ENCODE measurements at regions not wholly inside any gene's neighbourhood (a gene's known extent, or its start where the extent isn't known, plus 50 kb on each side); places are given as distances from the start of the nearest gene placed in this dataset.

DNA sequence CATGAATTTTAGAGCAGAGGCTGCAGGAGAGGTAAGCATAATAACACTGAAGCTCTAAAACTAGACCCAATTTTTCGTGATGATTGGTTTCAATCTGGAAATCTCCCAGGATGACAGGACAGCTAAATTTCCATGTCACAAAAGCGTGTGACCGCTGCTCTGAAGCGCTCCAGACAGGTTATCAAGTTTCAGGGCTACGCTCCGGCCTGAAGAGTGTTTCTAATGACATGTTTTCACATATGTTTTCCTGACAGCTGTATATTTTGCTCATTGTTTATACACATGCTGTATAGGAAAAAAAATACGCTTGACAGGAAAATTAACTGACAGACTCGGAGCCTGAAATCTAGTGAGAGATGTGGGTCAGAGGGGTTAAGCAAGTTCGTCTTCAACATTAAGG is 219.8 kb upstream of the BMPER start:
- Mint-ChIP-seq H3K27ac (no peak overlapping the region), H3K36me3 (peaks cover 3% of the 10 kb centered on the region), H3K9me3 (peaks cover 2% of the 10 kb centered on the region), H3K4me3 (no peak overlapping the region), H3K27me3 (peaks cover 6% of the 10 kb centered on the region), H3K4me1 (ENCODE audit: unreplicated experiment) (peaks cover 15% of the 10 kb centered on the region)
- no peak for DNase-seq (ENCODE audit: extremely low spot score, unreplicated experiment)
- TF ChIP-seq, protein P1, sequence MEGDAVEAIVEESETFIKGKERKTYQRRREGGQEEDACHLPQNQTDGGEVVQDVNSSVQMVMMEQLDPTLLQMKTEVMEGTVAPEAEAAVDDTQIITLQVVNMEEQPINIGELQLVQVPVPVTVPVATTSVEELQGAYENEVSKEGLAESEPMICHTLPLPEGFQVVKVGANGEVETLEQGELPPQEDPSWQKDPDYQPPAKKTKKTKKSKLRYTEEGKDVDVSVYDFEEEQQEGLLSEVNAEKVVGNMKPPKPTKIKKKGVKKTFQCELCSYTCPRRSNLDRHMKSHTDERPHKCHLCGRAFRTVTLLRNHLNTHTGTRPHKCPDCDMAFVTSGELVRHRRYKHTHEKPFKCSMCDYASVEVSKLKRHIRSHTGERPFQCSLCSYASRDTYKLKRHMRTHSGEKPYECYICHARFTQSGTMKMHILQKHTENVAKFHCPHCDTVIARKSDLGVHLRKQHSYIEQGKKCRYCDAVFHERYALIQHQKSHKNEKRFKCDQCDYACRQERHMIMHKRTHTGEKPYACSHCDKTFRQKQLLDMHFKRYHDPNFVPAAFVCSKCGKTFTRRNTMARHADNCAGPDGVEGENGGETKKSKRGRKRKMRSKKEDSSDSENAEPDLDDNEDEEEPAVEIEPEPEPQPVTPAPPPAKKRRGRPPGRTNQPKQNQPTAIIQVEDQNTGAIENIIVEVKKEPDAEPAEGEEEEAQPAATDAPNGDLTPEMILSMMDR (conservative IDR thresholded peaks at IDR 0.05), result no peak

DNA sequence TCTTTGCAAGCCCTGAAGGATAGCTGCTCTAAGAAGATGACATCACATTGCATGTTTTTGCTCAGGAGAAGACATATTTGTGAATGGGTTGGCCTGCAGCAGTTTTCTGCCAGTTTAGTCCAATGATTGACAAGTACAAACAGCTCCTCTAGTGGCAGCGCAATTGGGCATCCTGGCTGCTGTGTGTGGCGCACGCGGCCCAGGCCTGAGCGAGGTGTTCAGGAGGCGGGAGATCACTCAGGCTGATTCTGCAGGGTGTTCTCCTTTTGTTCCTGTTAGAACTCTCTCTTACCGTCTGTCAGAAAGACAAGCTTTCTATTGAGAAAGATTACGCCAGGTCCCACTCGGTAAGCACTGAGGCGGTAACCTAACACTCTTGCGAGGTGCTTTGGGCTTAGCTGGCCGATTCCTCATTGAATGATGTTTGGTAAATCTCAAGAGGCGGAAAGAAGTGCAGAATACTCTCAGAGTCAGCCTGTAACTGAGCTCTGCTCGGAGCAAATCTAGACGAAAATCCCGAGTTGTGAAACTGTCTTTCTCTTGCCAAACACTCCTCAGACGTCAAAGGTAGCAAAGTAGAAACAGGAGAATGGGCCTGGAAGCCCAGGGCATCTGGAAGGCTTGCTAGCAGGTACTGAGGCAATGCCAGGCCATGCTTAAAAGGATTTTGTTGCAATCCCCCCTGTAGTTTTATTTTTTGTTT is 219.2 kb upstream of the BMPER start:
- H3K9me3 Mint-ChIP-seq, result peaks cover 8% of the 10 kb centered on the region

DNA sequence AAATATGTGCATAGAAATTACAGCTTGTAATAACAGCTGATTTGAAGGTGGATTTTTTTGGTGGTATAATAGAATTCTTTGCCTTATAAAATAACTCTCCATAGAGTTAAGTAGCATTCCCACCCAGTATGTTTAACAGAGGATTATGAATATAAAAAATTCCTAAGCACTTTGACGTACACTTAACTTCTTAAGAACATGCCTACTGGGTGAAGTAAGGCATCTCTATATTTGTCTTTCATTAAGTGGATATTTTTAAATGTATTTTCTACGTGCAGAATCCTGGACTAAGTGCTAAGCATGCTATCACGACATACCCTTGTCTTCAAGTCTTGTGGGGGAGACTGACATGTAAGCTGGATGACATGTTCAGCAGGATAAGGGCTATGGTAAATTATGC is 217.7 kb upstream of the BMPER start:
- Mint-ChIP-seq H3K36me3 (peaks cover 8% of the 10 kb centered on the region), H3K4me1 (ENCODE audit: unreplicated experiment) (peaks cover 15% of the 10 kb centered on the region), H3K9me3 (peaks cover 8% of the 10 kb centered on the region), H3K4me3 (no peak overlapping the region), H3K27me3 (peaks cover 11% of the 10 kb centered on the region), H3K27ac (no peak overlapping the region)
- TF ChIP-seq, protein P1 (conservative IDR thresholded peaks at IDR 0.05), result no peak
- no peak for DNase-seq (ENCODE audit: extremely low spot score, unreplicated experiment)

More for the DNA sequence above, 219.2 kb upstream of the BMPER start:
- H3K4me3 Mint-ChIP-seq, result no peak overlapping the region
- no peak for DNase-seq (ENCODE audit: extremely low spot score, unreplicated experiment)
- TF ChIP-seq, protein P1 (conservative IDR thresholded peaks at IDR 0.05), result no peak
- H3K27ac Mint-ChIP-seq, result no peak overlapping the region
- peaks cover 15% of the 10 kb centered on the region for H3K4me1 Mint-ChIP-seq (ENCODE audit: unreplicated experiment)
- H3K27me3 Mint-ChIP-seq, result peaks cover 9% of the 10 kb centered on the region
- H3K36me3 Mint-ChIP-seq, result peaks cover 8% of the 10 kb centered on the region

DNA sequence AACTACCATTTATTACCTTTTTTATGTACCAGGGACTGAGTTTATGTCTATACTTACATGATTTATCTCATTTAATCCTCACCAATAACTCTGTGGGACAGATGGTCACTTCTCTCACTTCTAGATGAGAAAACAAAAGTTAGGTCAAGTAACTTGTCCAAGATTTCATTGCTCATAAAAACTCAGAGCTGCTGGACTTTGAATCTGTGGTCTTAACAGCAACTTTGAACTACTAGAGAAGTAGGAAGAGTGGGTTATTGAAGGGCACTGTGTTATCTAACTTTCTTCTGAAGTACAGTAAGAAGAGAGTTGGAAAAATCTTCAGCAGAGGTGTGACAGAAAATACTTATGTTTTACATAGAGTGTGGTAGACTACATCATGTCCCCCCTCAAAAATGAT is 214.2 kb upstream of the BMPER start:
- H3K36me3 Mint-ChIP-seq, result peaks cover 8% of the 10 kb centered on the region
- TF ChIP-seq, protein P1 (conservative IDR thresholded peaks at IDR 0.05), result no peak
- peaks cover 8% of the 10 kb centered on the region for H3K9me3 Mint-ChIP-seq
- H3K4me1 Mint-ChIP-seq (ENCODE audit: unreplicated experiment), result peaks cover 6% of the 10 kb centered on the region
- DNase-seq (ENCODE audit: extremely low spot score, unreplicated experiment), result no peak
- H3K27me3 Mint-ChIP-seq, result peaks cover 14% of the 10 kb centered on the region
- H3K4me3 Mint-ChIP-seq, result no peak overlapping the region
- no peak overlapping the region for H3K27ac Mint-ChIP-seq

DNA sequence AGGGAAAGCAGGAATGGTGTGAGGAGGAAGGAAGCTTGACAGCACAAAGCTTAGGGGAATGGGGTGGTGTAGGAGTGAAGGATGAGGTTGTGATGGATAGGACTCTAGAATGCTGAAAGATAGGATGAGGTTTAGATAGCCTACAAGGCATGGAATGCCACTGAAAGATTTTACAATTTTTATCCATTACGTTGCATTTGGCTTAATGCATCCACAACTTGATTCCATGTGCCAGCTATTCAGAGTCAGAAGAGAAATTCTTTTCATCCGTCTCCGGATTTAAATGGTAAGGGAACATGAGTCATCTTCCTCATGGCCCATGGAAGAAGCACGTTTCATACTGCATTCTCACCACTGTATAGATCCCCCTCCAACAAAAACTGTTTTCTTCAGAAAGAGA is 212.4 kb upstream of the BMPER start:
- TF ChIP-seq, protein P1 (conservative IDR thresholded peaks at IDR 0.05), result no peak
- Mint-ChIP-seq H3K36me3 (peaks cover 8% of the 10 kb centered on the region), H3K9me3 (peaks cover 8% of the 10 kb centered on the region), H3K4me3 (no peak overlapping the region), H3K4me1 (ENCODE audit: unreplicated experiment) (peaks cover under 1% of the 10 kb centered on the region), H3K27me3 (peaks cover 14% of the 10 kb centered on the region), H3K27ac (no peak overlapping the region)
- no peak for DNase-seq (ENCODE audit: extremely low spot score, unreplicated experiment)
